ENCODE measurements at regions not wholly inside any gene's neighbourhood (a gene's known extent, or its start where the extent isn't known, plus 50 kb on each side); places are given as distances from the start of the nearest gene placed in this dataset.

DNA sequence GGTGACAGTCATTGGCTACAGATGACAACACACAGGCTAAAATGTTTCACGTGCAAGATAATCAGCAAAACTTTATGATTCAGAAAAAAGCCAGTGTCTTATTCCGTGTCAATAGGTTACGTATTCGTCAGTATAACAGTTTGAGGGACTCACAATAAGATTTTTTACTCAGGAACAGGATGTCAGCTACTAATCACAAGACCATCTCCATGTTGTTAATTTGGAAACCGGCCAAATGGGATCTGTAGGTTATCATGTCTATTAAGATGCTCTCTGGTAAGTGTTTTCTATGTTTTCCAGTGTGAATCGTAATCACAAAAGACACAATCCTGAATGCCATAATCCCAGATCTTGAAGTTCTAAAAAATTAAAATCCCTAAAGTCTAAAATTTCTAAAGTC lies 197.3 kb downstream of the ETV1 start:
- TF ChIP-seq, protein P1, sequence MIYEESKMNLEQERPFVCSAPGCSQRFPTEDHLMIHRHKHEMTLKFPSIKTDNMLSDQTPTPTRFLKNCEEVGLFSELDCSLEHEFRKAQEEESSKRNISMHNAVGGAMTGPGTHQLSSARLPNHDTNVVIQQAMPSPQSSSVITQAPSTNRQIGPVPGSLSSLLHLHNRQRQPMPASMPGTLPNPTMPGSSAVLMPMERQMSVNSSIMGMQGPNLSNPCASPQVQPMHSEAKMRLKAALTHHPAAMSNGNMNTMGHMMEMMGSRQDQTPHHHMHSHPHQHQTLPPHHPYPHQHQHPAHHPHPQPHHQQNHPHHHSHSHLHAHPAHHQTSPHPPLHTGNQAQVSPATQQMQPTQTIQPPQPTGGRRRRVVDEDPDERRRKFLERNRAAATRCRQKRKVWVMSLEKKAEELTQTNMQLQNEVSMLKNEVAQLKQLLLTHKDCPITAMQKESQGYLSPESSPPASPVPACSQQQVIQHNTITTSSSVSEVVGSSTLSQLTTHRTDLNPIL (CRISPR knock-in tag; IDR thresholded peaks at IDR 0.05; ENCODE audit: low read depth), result no peak
- no peak for TF ChIP-seq ZC3H10 (CRISPR knock-in tag; IDR thresholded peaks at IDR 0.05)
- TF ChIP-seq, protein P2, sequence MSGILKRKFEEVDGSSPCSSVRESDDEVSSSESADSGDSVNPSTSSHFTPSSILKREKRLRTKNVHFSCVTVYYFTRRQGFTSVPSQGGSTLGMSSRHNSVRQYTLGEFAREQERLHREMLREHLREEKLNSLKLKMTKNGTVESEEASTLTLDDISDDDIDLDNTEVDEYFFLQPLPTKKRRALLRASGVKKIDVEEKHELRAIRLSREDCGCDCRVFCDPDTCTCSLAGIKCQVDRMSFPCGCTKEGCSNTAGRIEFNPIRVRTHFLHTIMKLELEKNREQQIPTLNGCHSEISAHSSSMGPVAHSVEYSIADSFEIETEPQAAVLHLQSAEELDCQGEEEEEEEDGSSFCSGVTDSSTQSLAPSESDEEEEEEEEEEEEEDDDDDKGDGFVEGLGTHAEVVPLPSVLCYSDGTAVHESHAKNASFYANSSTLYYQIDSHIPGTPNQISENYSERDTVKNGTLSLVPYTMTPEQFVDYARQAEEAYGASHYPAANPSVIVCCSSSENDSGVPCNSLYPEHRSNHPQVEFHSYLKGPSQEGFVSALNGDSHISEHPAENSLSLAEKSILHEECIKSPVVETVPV (CRISPR knock-in tag; IDR thresholded peaks at IDR 0.05), result no peak
- no peak for TF ChIP-seq ZNF8 (CRISPR knock-in tag; IDR thresholded peaks at IDR 0.05)
- no peak for TF ChIP-seq ZNF70 (CRISPR knock-in tag; IDR thresholded peaks at IDR 0.05)
- TF ChIP-seq ZFP30 (CRISPR knock-in tag; IDR thresholded peaks at IDR 0.05), result no peak

Measured in SK-N-SH treated with all-trans-retinoic acid at 6 μM for 48 hours (cell line).